ENCODE measurements at regions not wholly inside any gene's neighbourhood (a gene's known extent, or its start where the extent isn't known, plus 50 kb on each side); places are given as distances from the start of the nearest gene placed in this dataset.

DNA sequence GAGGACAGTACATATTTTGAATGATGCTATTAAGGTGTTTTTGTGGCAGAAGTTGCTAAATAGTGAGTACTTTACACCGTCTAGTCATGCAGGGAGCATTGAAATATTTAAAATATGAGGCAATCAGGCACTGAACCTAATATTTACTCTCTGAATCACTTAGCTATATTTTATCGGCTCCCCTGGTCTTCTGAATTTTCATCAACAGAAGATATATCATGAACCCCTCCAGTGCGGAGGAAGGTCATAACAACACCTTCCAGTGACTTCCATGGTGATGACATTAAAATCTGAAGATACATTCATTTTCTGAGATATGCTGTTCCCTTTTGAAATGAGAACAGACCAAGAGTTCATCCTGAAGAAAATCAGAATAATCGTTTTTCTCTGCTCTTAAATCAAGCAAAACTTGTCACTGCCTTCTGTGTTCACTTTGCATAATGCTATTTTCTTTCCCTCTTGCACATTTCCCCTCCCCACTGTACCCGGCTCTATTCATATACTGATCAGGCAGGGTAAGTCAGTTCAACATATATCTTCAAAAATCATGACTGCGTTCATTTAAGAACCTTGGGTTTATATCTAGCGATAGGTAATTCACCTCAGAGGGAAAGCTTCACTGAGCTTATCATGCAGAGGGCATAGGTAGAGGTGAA lies 729.9 kb upstream of the GYPC start:
- 89 to 92% methylated on average over 4 to 7 of the region's 7 CpGs for WGBS, 2 experiments (ENCODE audit: insufficient coverage in 1 of 2, insufficient read length in 1 of 2)
- no peaks in the 10 kb centered on the region for H3K27me3 ChIP-seq (ENCODE audit: control insufficient read depth, insufficient read depth, low read length, poor library complexity, severe bottlenecking)
- H3K36me3 ChIP-seq (ENCODE audit: control insufficient read depth, insufficient read depth, low read length), result no peaks in the 10 kb centered on the region
- Mint-ChIP-seq H3K27me3 (ENCODE audit: insufficient read depth) (no peaks in the 10 kb centered on the region), H3K9me3 (no peaks in the 10 kb centered on the region), H3K4me3 (no peak overlapping the region), H3K27ac (no peak overlapping the region), H3K36me3 (ENCODE audit: low read depth) (no peaks in the 10 kb centered on the region), H3K4me1 (peaks cover 5% of the 10 kb centered on the region)
- no peaks in the 10 kb centered on the region for H3K9me3 ChIP-seq (ENCODE audit: control insufficient read depth, low read length)
- no peaks in the 10 kb centered on the region for H3K4me1 ChIP-seq (ENCODE audit: control insufficient read depth, insufficient read depth, low read length)
- no peak for DNase-seq
- H3K9ac ChIP-seq (ENCODE audit: extremely low read depth, low read length, poor library complexity, severe bottlenecking), result no peak overlapping the region
- H3K4me3 ChIP-seq (ENCODE audit: low read length), result no peak overlapping the region
- TF ChIP-seq, protein P1, sequence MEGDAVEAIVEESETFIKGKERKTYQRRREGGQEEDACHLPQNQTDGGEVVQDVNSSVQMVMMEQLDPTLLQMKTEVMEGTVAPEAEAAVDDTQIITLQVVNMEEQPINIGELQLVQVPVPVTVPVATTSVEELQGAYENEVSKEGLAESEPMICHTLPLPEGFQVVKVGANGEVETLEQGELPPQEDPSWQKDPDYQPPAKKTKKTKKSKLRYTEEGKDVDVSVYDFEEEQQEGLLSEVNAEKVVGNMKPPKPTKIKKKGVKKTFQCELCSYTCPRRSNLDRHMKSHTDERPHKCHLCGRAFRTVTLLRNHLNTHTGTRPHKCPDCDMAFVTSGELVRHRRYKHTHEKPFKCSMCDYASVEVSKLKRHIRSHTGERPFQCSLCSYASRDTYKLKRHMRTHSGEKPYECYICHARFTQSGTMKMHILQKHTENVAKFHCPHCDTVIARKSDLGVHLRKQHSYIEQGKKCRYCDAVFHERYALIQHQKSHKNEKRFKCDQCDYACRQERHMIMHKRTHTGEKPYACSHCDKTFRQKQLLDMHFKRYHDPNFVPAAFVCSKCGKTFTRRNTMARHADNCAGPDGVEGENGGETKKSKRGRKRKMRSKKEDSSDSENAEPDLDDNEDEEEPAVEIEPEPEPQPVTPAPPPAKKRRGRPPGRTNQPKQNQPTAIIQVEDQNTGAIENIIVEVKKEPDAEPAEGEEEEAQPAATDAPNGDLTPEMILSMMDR (conservative IDR thresholded peaks at IDR 0.05), result no peak
- H3K27ac ChIP-seq (ENCODE audit: low read depth, low read length), result no peak overlapping the region

DNA sequence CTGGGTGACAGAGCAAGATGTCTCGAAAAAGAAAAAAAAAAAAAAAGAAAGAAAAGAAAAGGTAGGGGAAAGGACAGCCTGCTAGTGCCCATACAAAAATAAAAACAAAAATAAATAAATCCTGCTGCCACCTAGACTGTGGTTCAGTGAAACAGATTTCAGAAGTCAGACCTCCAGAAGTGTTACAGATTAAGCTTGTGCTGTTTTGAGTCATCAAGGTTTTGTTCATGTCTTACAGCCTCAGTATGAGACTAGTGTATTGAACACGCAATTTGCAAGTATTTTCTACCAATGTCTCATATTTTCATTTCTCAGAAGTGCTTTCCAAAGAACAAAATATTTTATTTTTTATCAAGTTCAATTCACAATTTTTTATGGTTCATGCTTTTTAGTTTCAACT lies 720.4 kb upstream of the GYPC start:
- Histone ChIP-seq H3K36me3 (ENCODE audit: control insufficient read depth, insufficient read depth, low read length) (no peaks in the 10 kb centered on the region), H3K4me3 (ENCODE audit: low read length) (no peak overlapping the region), H3K27me3 (ENCODE audit: control insufficient read depth, insufficient read depth, low read length, poor library complexity, severe bottlenecking) (no peaks in the 10 kb centered on the region), H3K4me1 (ENCODE audit: control insufficient read depth, insufficient read depth, low read length) (no peaks in the 10 kb centered on the region), H3K27ac (ENCODE audit: low read depth, low read length) (no peak overlapping the region), H3K9ac (ENCODE audit: extremely low read depth, low read length, poor library complexity, severe bottlenecking) (no peak overlapping the region), H3K9me3 (ENCODE audit: control insufficient read depth, low read length) (no peaks in the 10 kb centered on the region)
- TF ChIP-seq, protein P1 (conservative IDR thresholded peaks at IDR 0.05), result no peak
- Mint-ChIP-seq H3K4me1 (no peaks in the 10 kb centered on the region), H3K27me3 (ENCODE audit: insufficient read depth) (no peaks in the 10 kb centered on the region), H3K9me3 (peaks cover 7% of the 10 kb centered on the region), H3K36me3 (ENCODE audit: low read depth) (no peaks in the 10 kb centered on the region), H3K27ac (no peak overlapping the region), H3K4me3 (no peak overlapping the region)
- DNase-seq, result no peak
- 83 to 89% methylated on average over 1 to 2 of the region's 2 CpGs for WGBS, 2 experiments (ENCODE audit: insufficient coverage in 1 of 2, insufficient read length in 1 of 2)

DNA sequence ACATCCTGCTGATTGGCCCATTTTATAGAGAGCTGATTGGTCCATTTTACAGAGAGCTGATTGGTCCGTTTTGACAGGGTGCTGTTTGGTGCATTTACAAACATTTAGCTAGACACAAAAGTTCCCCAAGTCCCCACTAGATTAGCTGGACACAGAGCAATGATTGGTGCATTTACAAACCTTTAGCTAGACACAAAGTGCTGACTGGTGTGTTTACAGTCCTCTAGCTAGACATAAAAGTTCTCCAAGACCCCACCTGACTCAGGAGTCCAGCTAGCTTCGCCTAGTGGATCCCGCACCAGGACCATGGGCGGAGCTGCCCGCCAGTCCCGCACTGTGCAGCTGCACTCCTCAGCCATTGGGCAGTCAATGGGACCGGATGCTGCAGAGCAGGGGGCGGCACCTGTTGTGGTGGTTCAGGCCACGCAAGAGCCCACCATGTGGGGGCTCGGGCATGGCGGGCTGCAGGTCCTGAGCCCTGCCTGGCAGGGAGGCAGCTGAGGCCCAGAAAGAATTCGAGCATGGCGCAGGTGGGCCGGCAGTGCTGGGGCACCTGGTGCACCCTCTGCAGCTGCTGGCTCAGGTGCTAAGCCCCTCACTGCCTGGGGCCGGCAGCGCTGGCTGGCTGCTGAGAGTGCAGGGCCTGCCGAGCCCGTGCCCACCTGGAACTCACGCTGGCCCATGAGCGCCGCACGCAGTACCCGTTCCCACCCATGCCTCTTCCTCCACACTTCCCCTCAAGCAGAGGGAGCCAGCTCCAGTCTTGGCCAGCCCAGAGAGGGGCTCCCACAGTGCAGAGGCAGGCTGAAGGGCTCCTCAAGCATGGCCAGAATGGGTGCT lies 713.2 kb upstream of the GYPC start:
- no peaks in the 10 kb centered on the region for H3K36me3 ChIP-seq (ENCODE audit: control insufficient read depth, insufficient read depth, low read length)
- Mint-ChIP-seq H3K4me1 (no peaks in the 10 kb centered on the region), H3K27ac (no peak overlapping the region), H3K36me3 (ENCODE audit: low read depth) (peaks cover 3% of the 10 kb centered on the region), H3K9me3 (peaks cover 42% of the 10 kb centered on the region), H3K27me3 (ENCODE audit: insufficient read depth) (no peaks in the 10 kb centered on the region), H3K4me3 (no peak overlapping the region)
- 85 to 94% methylated on average over 5 to 23 of the region's 23 CpGs for WGBS, 2 experiments (ENCODE audit: insufficient coverage in 1 of 2, insufficient read length in 1 of 2)
- H3K9me3 ChIP-seq (ENCODE audit: control insufficient read depth, low read length), result peaks cover 16% of the 10 kb centered on the region
- no peaks in the 10 kb centered on the region for H3K27me3 ChIP-seq (ENCODE audit: control insufficient read depth, insufficient read depth, low read length, poor library complexity, severe bottlenecking)
- no peak overlapping the region for H3K9ac ChIP-seq (ENCODE audit: extremely low read depth, low read length, poor library complexity, severe bottlenecking)
- H3K4me1 ChIP-seq (ENCODE audit: control insufficient read depth, insufficient read depth, low read length), result no peaks in the 10 kb centered on the region
- H3K27ac ChIP-seq (ENCODE audit: low read depth, low read length), result no peak overlapping the region
- TF ChIP-seq, protein P1 (conservative IDR thresholded peaks at IDR 0.05), result no peak
- no peak for DNase-seq
- H3K4me3 ChIP-seq (ENCODE audit: low read length), result no peak overlapping the region
